DND-41 (cell line): ENCODE measurements at regions not wholly inside any gene's neighbourhood (a gene's known extent, or its start where the extent isn't known, plus 50 kb on each side); places are given as distances from the start of the nearest gene placed in this dataset.

Source experiments
- CTCF ChIP-seq: IDR thresholded peaks from 2 replicates; pipeline ENCODE4 v1.5.1; 2012; ENCODE audit warnings: borderline replicate concordance, low read length, moderate library complexity, mild to moderate bottlenecking; ENCODE audit not compliant: poor library complexity, severe bottlenecking; ENCODE audit errors: extremely low read depth
- EZH2 ChIP-seq: IDR thresholded peaks from 3 replicates; pipeline ENCODE4 v1.6.1; 2012; ENCODE audit warnings: borderline replicate concordance, low read depth, mild to moderate bottlenecking, moderate library complexity, low read length, inconsistent platforms; ENCODE audit not compliant: severe bottlenecking

- TF ChIP-seq CTCF (no peak), EZH2 (no peak)
Observed at GRCh38 chr10:3324612-3325038, 152.0 kb upstream of the PITRM1 start.
